ENCODE measurements at regions not wholly inside any gene's neighbourhood (a gene's known extent, or its start where the extent isn't known, plus 50 kb on each side); places are given as distances from the start of the nearest gene placed in this dataset.

- intact Hi-C loops (cut with micrococcal nuclease; ENCODE audit: unreplicated experiment), result no loop called here
- no peaks in the 10 kb centered on the region for H3K9me3 ChIP-seq (ENCODE audit: insufficient read depth, low read depth)
- H3F3A ChIP-seq (ENCODE audit: insufficient read depth, low read depth), result no peaks in the 10 kb centered on the region
- DNase-seq, result no peak
- no peak overlapping the region for H3K4me2 ChIP-seq
- no peak for TF ChIP-seq EZH2 (IDR thresholded peaks at IDR 0.05; ENCODE audit: low read depth)
- no peak for TF ChIP-seq CTCF (conservative IDR thresholded peaks at IDR 0.05)
- H3K9me2 ChIP-seq (ENCODE audit: insufficient read depth), result no peaks in the 10 kb centered on the region
- no peaks in the 10 kb centered on the region for H3K4me1 ChIP-seq (replicated peaks; ENCODE audit: insufficient read depth)
- POLR2A ChIA-PET (ENCODE audit: unreplicated experiment), result no interaction called here
- CTCF ChIA-PET, result no interaction called here
- no peak overlapping the region for H3K27ac ChIP-seq
- no peak overlapping the region for H2AFZ ChIP-seq
- H3K27me3 ChIP-seq (ENCODE audit: insufficient read depth, low read depth), result peaks cover 36% of the 10 kb centered on the region
- BruUV-seq (replicated peaks), result no TSS peak
- H3K36me3 ChIP-seq (ENCODE audit: low read depth), result no peaks in the 10 kb centered on the region
- no peaks in the 10 kb centered on the region for H3K79me2 ChIP-seq (ENCODE audit: low read depth)
- H3K4me3 ChIP-seq, result no peak overlapping the region
- H4K20me1 ChIP-seq (ENCODE audit: insufficient read depth), result no peaks in the 10 kb centered on the region
These were observed 55.7 kb upstream of the LRFN2 start for GRCh38 chr6:40642837-40643236.

GRCh38 chr6:40642190-40642589, 55.0 kb upstream of the LRFN2 start:
- Histone ChIP-seq H3K27me3 (ENCODE audit: insufficient read depth, low read depth) (peaks cover 36% of the 10 kb centered on the region), H3K27ac (no peak overlapping the region), H4K20me1 (ENCODE audit: insufficient read depth) (no peaks in the 10 kb centered on the region), H3K9me2 (ENCODE audit: insufficient read depth) (no peaks in the 10 kb centered on the region), H3K9me3 (ENCODE audit: insufficient read depth, low read depth) (no peaks in the 10 kb centered on the region), H3K4me1 (replicated peaks; ENCODE audit: insufficient read depth) (no peaks in the 10 kb centered on the region), H3F3A (ENCODE audit: insufficient read depth, low read depth) (no peaks in the 10 kb centered on the region), H3K4me3 (no peak overlapping the region), H2AFZ (no peak overlapping the region), H3K36me3 (ENCODE audit: low read depth) (no peaks in the 10 kb centered on the region), H3K79me2 (ENCODE audit: low read depth) (no peaks in the 10 kb centered on the region), H3K4me2 (no peak overlapping the region)
- CTCF ChIA-PET, result no interaction called here
- TF ChIP-seq CTCF (conservative IDR thresholded peaks at IDR 0.05), result no peak
- TF ChIP-seq EZH2 (IDR thresholded peaks at IDR 0.05; ENCODE audit: low read depth), result no peak
- DNase-seq, result no peak
- BruUV-seq (replicated peaks), result no TSS peak
- POLR2A ChIA-PET (ENCODE audit: unreplicated experiment), result no interaction called here
- intact Hi-C loops (cut with micrococcal nuclease; ENCODE audit: unreplicated experiment), result no loop called here

GRCh38 chr6:40640599-40641227, 53.5 kb upstream of the LRFN2 start:
- no peaks in the 10 kb centered on the region for H3K9me3 ChIP-seq (ENCODE audit: insufficient read depth, low read depth)
- no peak for DNase-seq
- intact Hi-C loops (cut with micrococcal nuclease; ENCODE audit: unreplicated experiment), result no loop called here
- H3K4me3 ChIP-seq, result no peak overlapping the region
- ChIA-PET POLR2A (ENCODE audit: unreplicated experiment) (no interaction called here), CTCF (no interaction called here)
- H3K27ac ChIP-seq, result no peak overlapping the region
- no peaks in the 10 kb centered on the region for H3K79me2 ChIP-seq (ENCODE audit: low read depth)
- H4K20me1 ChIP-seq (ENCODE audit: insufficient read depth), result no peaks in the 10 kb centered on the region
- H3K27me3 ChIP-seq (ENCODE audit: insufficient read depth, low read depth), result peaks cover 24% of the 10 kb centered on the region
- H3K36me3 ChIP-seq (ENCODE audit: low read depth), result no peaks in the 10 kb centered on the region
- H3K4me1 ChIP-seq (replicated peaks; ENCODE audit: insufficient read depth), result no peaks in the 10 kb centered on the region
- no peaks in the 10 kb centered on the region for H3F3A ChIP-seq (ENCODE audit: insufficient read depth, low read depth)
- H3K4me2 ChIP-seq, result no peak overlapping the region
- no peak for TF ChIP-seq CTCF (conservative IDR thresholded peaks at IDR 0.05)
- no peak for TF ChIP-seq EZH2 (IDR thresholded peaks at IDR 0.05; ENCODE audit: low read depth)
- H3K9me2 ChIP-seq (ENCODE audit: insufficient read depth), result no peaks in the 10 kb centered on the region
- no peak overlapping the region for H2AFZ ChIP-seq
- no TSS peak for BruUV-seq (replicated peaks)

Data from PC-9 (cell line).